Upper lobe of left lung (tissue), 4 donors: ENCODE measurements at regions not wholly inside any gene's neighbourhood (a gene's known extent, or its start where the extent isn't known, plus 50 kb on each side); places are given as distances from the start of the nearest gene placed in this dataset.

ENCODE experiments used
- CTCF ChIP-seq, 6 experiments: fragments of 450-650 bp in 4 of 6; fragments of 200-600 bp in 2 of 6; sonication (generic) in 2 of 6; IDR thresholded peaks; one replicate each; pipeline ENCODE4 v1.5.1; 2016 to 2019; ENCODE audit warnings: antibody characterized with exemption in 6 of 6
- EP300 ChIP-seq, 4 donors: sonication (generic); formaldehyde crosslinking; IDR thresholded peaks; one replicate each; pipeline ENCODE4 v1.5.1; 2017; ENCODE audit warnings: antibody characterized with exemption in 4 of 4, control low read depth in 2 of 4
- POLR2A ChIP-seq, 4 donors: fragments of 450-650 bp; IDR thresholded peaks; one replicate each; pipeline ENCODE4 v1.5.1; 2016 to 2017; ENCODE audit warnings: antibody characterized with exemption in 4 of 4, mild to moderate bottlenecking in 2 of 4
- POLR2AphosphoS5 ChIP-seq, 2 donors: sonication (generic); formaldehyde crosslinking; IDR thresholded peaks; one replicate each; pipeline ENCODE4 v1.5.1; 2017; ENCODE audit warnings: antibody characterized with exemption in 2 of 2

GRCh38 chr21:17269760-17270159 lies 243.1 kb upstream of the CXADR start:
- TF ChIP-seq CTCF (IDR thresholded peaks at IDR 0.05), result no peak
- TF ChIP-seq POLR2A (IDR thresholded peaks at IDR 0.05), result no peak
- TF ChIP-seq EP300 (IDR thresholded peaks at IDR 0.05), result no peak
- TF ChIP-seq POLR2AphosphoS5 (IDR thresholded peaks at IDR 0.05), result no peak
